NB4 (cell line): ENCODE measurements at regions not wholly inside any gene's neighbourhood (a gene's known extent, or its start where the extent isn't known, plus 50 kb on each side); places are given as distances from the start of the nearest gene placed in this dataset.
A peak's percentile ranks its signal among the peaks of the same experiment; 100 is the strongest.

Source experiments
- DNase-seq: peaks from one replicate; pipeline ENCODE4 v3.0.0; 2010; ENCODE audit warnings: low read depth
- H3K4me3 ChIP-seq: one replicate; pipeline ENCODE4 v1.5.1; 2011; ENCODE audit warnings: mild to moderate bottlenecking, low read depth, low read length, moderate library complexity
- MYC ChIP-seq: IDR thresholded peaks from 2 replicates; pipeline ENCODE4 v1.6.1; 2011; ENCODE audit warnings: low read depth, low read length
- POLR2A ChIP-seq: IDR thresholded peaks from 2 replicates; pipeline ENCODE4 v1.6.1; 2011; ENCODE audit warnings: mild to moderate bottlenecking; ENCODE audit not compliant: insufficient read length; ENCODE audit errors: extremely low read depth
- TF ChIP-seq, protein P1 (sequence below): IDR thresholded peaks from 2 replicates; pipeline ENCODE4 v1.6.1; 2011; ENCODE audit warnings: low read depth, low read length
- TF ChIP-seq, protein P2 (sequence below): IDR thresholded peaks from one replicate; pipeline ENCODE4 v1.5.1; 2012; ENCODE audit warnings: low read depth, low read length

DNA sequence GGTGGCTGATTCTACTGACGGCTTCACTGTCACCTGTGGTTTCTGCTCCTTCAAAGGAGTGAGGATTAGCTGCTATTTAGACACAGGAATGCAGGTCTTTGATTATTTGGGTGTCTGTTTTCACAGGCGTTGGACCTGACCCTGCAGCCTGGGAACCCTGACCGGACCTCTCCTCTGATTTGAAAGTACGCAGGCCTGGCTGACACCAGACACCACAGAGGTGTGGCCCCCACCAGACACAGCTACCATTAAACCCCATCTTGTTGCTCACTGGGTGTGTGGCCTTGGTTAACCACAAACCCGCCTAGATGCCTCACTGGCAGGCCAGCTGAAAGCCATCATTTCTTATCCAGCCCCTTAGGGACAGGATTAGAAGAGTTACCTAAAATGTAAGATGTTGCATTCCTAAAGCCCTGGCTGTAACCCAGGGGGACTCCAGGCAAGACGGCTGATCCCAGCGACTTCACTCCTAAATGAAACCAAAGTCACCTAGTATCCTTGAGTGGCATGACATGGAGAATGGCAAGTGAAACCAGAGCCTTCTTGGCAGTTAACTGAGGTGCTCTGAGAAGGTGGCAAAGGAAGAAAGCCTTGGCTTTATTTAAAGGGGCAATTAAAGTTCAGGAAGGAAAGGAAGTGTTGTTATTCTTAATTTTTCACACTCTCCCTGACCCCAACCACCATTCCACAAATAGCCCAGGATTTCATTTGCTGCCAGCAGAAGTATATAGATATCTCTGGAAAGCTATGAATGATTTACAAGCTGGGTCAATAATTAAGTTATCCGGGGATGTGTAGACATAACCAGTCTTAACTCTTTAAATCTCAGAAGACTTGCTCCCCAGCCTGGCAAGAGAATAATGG lies 169.9 kb downstream of the QRSL1 start:
- peak; percentile 63 for DNase-seq
- H3K4me3 ChIP-seq = no peak overlapping the region
- TF ChIP-seq POLR2A = no peak
- no peak for TF ChIP-seq MYC
- TF ChIP-seq, protein P1, sequence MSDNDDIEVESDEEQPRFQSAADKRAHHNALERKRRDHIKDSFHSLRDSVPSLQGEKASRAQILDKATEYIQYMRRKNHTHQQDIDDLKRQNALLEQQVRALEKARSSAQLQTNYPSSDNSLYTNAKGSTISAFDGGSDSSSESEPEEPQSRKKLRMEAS = no peak
- TF ChIP-seq, protein P2, sequence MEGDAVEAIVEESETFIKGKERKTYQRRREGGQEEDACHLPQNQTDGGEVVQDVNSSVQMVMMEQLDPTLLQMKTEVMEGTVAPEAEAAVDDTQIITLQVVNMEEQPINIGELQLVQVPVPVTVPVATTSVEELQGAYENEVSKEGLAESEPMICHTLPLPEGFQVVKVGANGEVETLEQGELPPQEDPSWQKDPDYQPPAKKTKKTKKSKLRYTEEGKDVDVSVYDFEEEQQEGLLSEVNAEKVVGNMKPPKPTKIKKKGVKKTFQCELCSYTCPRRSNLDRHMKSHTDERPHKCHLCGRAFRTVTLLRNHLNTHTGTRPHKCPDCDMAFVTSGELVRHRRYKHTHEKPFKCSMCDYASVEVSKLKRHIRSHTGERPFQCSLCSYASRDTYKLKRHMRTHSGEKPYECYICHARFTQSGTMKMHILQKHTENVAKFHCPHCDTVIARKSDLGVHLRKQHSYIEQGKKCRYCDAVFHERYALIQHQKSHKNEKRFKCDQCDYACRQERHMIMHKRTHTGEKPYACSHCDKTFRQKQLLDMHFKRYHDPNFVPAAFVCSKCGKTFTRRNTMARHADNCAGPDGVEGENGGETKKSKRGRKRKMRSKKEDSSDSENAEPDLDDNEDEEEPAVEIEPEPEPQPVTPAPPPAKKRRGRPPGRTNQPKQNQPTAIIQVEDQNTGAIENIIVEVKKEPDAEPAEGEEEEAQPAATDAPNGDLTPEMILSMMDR = no peak

DNA sequence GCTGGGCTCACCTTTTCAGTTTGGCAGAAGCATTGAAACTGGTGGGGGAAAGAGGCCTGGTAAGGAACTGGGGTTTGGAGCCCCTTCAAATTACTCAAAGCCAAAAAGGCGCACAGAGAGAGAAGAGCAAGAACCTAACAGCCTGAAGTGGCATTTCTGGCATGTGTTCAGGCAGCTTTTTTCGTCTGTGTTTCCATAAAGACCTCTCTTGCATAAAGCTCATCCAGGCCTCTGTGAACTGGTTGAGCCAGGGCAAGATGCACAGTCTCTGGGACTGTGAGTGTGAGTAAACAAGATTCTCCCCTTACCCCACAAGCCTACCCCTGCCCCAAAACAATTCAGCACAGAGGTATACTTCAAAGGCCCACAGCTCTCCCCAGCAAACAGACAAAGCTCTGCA lies 167.8 kb downstream of the QRSL1 start:
- no peak overlapping the region for H3K4me3 ChIP-seq
- no peak for DNase-seq
- TF ChIP-seq, protein P1 = no peak
- TF ChIP-seq POLR2A (no peak), MYC (no peak)
- TF ChIP-seq, protein P2 = no peak

DNA sequence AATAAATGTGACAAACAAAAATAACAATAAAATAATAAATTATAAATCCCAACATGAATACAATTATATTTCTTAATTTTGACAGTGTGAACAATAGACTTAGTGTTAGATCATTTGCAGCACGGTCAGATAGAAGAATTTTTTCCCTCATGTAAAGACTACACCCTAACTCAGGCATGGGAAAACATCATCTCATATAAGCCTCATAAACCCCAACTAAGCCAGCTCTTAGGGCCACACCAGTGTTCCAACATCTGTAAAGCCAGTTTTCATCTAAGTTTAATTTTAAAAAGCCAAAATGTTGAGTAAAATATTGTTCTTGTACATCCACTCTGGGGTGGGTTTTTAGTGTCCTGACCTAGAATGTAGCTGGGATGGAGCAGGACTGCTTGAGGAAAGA lies 167.4 kb downstream of the QRSL1 start:
- no peak for DNase-seq

DNA sequence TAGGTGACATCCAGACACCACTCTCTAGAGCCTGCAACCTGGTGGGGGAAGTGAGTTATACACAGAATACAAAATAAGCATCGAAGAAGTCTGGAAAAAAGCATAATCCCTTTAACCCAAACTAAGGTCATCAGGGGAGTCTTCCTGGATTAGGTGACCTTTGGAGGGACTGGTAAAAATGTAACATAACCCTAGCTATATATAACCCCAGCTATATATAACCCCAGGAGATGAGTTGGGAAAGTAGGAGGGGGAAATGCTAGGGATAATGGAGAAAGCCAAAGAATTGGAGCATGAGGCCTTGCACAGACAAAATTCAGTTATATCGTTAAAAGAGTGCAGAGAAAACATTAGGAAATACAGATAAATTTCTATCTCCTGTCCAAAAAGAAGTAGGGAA lies 164.8 kb downstream of the QRSL1 start:
- no peak for DNase-seq
- no peak overlapping the region for H3K4me3 ChIP-seq
- no peak for TF ChIP-seq POLR2A
- no peak for TF ChIP-seq MYC
- TF ChIP-seq, protein P1 = no peak
- TF ChIP-seq, protein P2 = no peak

More for the DNA sequence above, 167.4 kb downstream of the QRSL1 start:
- no peak overlapping the region for H3K4me3 ChIP-seq
- TF ChIP-seq, protein P2 = no peak
- TF ChIP-seq POLR2A (no peak), MYC (no peak)
- TF ChIP-seq, protein P1 = no peak

DNA sequence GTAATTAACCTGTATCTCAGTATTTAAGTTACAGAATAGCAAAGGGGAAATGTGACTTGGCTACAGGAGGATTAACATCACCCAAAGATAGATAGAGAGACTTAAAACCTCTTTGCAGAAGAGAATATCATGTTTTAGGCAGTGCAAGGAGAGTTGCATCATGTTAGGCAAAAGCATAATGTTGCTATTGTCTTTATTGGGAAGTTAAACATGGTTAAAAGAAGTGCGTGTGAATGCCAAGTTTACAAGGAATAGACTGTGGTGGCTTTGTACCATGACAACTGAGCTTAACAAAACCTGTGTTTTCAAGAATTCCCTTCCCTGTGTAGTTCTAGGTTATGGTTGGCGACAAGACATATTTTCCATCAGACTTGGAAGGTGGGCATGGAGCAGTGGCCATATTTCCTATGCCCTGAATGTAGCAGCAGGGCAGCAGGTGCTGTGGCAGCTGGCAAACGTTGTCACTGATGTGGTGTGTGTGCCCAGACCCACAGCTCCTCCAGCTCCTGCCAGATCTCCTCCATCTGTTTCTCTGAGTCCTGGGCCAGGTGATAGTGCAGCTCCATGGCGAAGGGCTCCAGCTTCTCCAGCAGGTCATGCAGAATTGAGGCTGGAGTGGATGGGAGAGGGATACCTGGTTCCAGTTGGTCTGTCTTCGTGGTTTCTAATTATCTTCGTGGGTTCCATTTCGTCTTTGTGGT lies 163.3 kb downstream of the QRSL1 start:
- no peak for DNase-seq
- no peak for TF ChIP-seq POLR2A
- TF ChIP-seq, protein P1 = no peak
- no peak for TF ChIP-seq MYC
- TF ChIP-seq, protein P2 = no peak
- no peak overlapping the region for H3K4me3 ChIP-seq
